HL-60 (cell line): ENCODE measurements at regions not wholly inside any gene's neighbourhood (a gene's known extent, or its start where the extent isn't known, plus 50 kb on each side); places are given as distances from the start of the nearest gene placed in this dataset.

Experiments
- DNase-seq, 2 experiments: peaks; one replicate each; pipeline ENCODE4 v3.0.0-alpha.2; 2010 to 2020; ENCODE audit warnings: low read depth in 1 of 2, low spot score in 1 of 2
- H3K27ac ChIP-seq: fragments of 250-450 bp; sonication (Bioruptor Pico); replicated peaks from 2 replicates; pipeline ENCODE4 v1.5.1; 2020; ENCODE audit warnings: mild to moderate bottlenecking, moderate library complexity
- H3K27me3 ChIP-seq: fragments of 250-450 bp; sonication (Bioruptor Pico); 2 replicates; pipeline ENCODE4 v1.5.1; 2021; ENCODE audit warnings: mild to moderate bottlenecking, moderate library complexity; ENCODE audit not compliant: insufficient read depth, poor library complexity, severe bottlenecking
- H3K4me3 ChIP-seq: replicated peaks from 2 replicates; pipeline ENCODE4 v1.5.1; 2011; ENCODE audit warnings: mild to moderate bottlenecking, control low read depth, low read length; ENCODE audit not compliant: insufficient read depth
- GABPA ChIP-seq: IDR thresholded peaks from 2 replicates; pipeline ENCODE4 v1.6.1; 2012; ENCODE audit warnings: low read depth
- POLR2AphosphoS5 ChIP-seq: IDR thresholded peaks from 2 replicates; pipeline ENCODE4 v1.6.1; 2012; ENCODE audit warnings: low read depth
- SPI1 ChIP-seq: IDR thresholded peaks from 2 replicates; pipeline ENCODE4 v1.6.1; 2012; ENCODE audit warnings: low read depth, mild to moderate bottlenecking, borderline replicate concordance
- TF ChIP-seq, protein P1 (sequence below): IDR thresholded peaks from 2 replicates; pipeline ENCODE4 v1.6.1; 2012; ENCODE audit warnings: low read depth; ENCODE audit not compliant: insufficient replicate concordance
- TF ChIP-seq, protein P2 (sequence below): IDR thresholded peaks from one replicate; pipeline ENCODE4 v1.5.1; 2011; ENCODE audit warnings: low read length, control low read depth, inconsistent platforms; ENCODE audit not compliant: insufficient read depth

DNA sequence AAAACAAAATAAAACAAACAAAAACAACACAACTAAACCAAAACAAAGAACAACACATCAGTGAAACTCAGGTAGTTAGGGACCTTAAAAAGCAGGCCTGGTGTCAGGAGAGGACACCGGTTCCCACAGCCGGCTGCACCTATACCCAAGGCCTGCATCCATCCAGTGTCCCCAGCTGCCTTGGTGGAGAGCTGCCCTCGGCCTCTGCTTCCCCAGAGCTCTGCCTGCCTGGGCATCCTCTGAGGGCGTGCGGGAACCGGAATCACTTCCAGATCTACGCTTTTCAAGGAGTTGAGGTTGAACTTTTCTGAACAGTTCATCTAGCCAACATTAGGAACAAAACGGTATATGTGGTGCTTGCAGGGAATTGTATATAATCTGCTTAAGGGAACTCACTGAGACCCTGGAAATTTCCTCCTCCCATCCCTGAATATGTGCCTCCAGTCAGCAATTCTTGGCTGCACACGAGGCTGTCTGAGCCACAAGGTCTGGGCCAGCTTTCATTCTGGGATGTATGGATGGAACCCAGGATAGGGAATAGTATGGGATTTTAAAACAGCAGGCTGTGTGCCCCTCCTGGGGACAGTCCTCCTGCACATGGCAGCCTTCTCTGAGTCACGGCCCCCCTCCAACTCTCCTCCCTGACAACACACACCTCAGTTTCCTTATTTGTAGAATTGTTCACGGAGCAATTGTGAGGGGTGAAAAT is 319.0 kb upstream of the RTL1 start:
- DNase-seq = no peak
- TF ChIP-seq GABPA (no peak), SPI1 (no peak), POLR2AphosphoS5 (no peak)
- TF ChIP-seq, protein P1, sequence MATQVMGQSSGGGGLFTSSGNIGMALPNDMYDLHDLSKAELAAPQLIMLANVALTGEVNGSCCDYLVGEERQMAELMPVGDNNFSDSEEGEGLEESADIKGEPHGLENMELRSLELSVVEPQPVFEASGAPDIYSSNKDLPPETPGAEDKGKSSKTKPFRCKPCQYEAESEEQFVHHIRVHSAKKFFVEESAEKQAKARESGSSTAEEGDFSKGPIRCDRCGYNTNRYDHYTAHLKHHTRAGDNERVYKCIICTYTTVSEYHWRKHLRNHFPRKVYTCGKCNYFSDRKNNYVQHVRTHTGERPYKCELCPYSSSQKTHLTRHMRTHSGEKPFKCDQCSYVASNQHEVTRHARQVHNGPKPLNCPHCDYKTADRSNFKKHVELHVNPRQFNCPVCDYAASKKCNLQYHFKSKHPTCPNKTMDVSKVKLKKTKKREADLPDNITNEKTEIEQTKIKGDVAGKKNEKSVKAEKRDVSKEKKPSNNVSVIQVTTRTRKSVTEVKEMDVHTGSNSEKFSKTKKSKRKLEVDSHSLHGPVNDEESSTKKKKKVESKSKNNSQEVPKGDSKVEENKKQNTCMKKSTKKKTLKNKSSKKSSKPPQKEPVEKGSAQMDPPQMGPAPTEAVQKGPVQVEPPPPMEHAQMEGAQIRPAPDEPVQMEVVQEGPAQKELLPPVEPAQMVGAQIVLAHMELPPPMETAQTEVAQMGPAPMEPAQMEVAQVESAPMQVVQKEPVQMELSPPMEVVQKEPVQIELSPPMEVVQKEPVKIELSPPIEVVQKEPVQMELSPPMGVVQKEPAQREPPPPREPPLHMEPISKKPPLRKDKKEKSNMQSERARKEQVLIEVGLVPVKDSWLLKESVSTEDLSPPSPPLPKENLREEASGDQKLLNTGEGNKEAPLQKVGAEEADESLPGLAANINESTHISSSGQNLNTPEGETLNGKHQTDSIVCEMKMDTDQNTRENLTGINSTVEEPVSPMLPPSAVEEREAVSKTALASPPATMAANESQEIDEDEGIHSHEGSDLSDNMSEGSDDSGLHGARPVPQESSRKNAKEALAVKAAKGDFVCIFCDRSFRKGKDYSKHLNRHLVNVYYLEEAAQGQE = no peak
- TF ChIP-seq, protein P2, sequence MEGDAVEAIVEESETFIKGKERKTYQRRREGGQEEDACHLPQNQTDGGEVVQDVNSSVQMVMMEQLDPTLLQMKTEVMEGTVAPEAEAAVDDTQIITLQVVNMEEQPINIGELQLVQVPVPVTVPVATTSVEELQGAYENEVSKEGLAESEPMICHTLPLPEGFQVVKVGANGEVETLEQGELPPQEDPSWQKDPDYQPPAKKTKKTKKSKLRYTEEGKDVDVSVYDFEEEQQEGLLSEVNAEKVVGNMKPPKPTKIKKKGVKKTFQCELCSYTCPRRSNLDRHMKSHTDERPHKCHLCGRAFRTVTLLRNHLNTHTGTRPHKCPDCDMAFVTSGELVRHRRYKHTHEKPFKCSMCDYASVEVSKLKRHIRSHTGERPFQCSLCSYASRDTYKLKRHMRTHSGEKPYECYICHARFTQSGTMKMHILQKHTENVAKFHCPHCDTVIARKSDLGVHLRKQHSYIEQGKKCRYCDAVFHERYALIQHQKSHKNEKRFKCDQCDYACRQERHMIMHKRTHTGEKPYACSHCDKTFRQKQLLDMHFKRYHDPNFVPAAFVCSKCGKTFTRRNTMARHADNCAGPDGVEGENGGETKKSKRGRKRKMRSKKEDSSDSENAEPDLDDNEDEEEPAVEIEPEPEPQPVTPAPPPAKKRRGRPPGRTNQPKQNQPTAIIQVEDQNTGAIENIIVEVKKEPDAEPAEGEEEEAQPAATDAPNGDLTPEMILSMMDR = no peak
- Histone ChIP-seq H3K27me3 (no peaks in the 10 kb centered on the region), H3K4me3 (no peak overlapping the region), H3K27ac (no peak overlapping the region)

DNA sequence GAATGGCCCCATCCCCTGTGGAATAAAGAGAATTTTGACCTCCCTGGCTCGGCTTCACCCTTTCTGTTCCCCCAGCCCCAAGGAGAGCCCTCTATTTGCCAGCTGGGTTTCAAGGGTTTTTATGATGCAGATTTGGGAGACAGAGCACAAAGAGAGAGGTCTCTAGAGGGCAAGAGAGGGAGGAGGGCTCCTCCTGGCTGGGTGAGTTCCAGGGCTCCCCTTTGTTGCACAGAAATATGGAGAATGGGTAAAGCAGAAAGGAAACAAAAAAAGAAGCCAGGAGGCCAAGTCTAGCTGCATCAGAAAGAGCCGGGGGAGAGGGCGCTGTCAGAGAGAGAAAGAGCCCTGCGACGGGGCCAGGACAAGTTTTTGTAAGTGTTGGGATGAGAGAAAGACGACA is 319.6 kb upstream of the RTL1 start:
- no peaks in the 10 kb centered on the region for H3K27me3 ChIP-seq
- no peak for DNase-seq
- no peak overlapping the region for H3K4me3 ChIP-seq
- TF ChIP-seq SPI1 = no peak
- TF ChIP-seq, protein P1 = no peak
- no peak for TF ChIP-seq GABPA
- no peak for TF ChIP-seq POLR2AphosphoS5
- TF ChIP-seq, protein P2 = no peak
- no peak overlapping the region for H3K27ac ChIP-seq

DNA sequence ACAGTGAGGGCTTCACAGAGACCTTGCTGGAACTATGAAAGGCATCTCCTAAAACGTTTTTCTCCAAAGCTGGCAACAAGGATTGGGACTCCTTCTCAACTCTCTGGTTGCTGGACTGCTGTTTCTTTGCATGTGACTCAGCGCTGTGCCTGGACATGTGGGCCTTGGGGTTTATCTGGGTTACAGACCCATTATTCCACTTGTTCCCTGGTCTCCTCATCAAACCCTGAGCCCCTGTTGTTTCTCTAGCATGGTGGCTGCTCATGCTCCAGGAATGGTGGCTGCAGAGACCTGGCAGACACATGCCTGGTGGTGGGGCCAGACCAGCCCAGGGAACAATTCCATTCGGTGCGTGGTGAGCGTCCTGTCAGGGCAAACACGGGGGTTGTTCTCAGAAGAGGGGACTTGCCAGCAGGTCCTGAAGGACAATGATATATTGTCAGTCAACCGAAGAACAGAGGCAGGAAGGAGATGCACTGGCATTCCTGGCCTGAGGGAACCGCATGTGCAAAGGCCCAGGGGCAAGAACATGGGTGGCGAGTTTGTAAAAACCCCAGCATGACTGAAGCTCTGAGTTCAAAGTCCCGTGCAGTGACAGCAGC is 320.1 kb upstream of the RTL1 start:
- Histone ChIP-seq H3K27me3 (no peaks in the 10 kb centered on the region), H3K27ac (no peak overlapping the region), H3K4me3 (no peak overlapping the region)
- DNase-seq = no peak
- TF ChIP-seq SPI1 = no peak
- TF ChIP-seq, protein P1 = no peak
- no peak for TF ChIP-seq POLR2AphosphoS5
- TF ChIP-seq, protein P2 = no peak
- TF ChIP-seq GABPA = no peak
